HUES48 (cell line): ENCODE measurements at regions not wholly inside any gene's neighbourhood (a gene's known extent, or its start where the extent isn't known, plus 50 kb on each side); places are given as distances from the start of the nearest gene placed in this dataset.
A peak's percentile ranks its signal among the peaks of the same experiment; 100 is the strongest.
"Not testable (repeated sequence)": the region's sequence is repeated elsewhere in the genome, so short reads cannot be mapped to it uniquely, and the experiment has no call there.

ENCODE experiments used
- H3K27ac ChIP-seq: one replicate; pipeline ENCODE4 v1.7.0; 2013; ENCODE audit warnings: low read depth, low read length, inconsistent platforms
- H3K27me3 ChIP-seq: 2 replicates; pipeline ENCODE4 v1.6.1; 2013; ENCODE audit warnings: mild to moderate bottlenecking, low read length; ENCODE audit not compliant: control insufficient read depth, insufficient read depth
- H3K36me3 ChIP-seq: 2 replicates; pipeline ENCODE4 v1.6.1; 2013; ENCODE audit warnings: low read length; ENCODE audit not compliant: control insufficient read depth, insufficient read depth
- H3K4me1 ChIP-seq: 2 replicates; pipeline ENCODE4 v1.6.1; 2013; ENCODE audit warnings: mild to moderate bottlenecking, low read length; ENCODE audit not compliant: control insufficient read depth, insufficient read depth
- H3K4me3 ChIP-seq: 2 replicates; pipeline ENCODE4 v1.5.1; 2013; ENCODE audit warnings: mild to moderate bottlenecking, low read depth, low read length
- H3K9ac ChIP-seq: 2 replicates; pipeline ENCODE4 v1.6.1; 2013; ENCODE audit warnings: mild to moderate bottlenecking, low read depth, low read length, moderate library complexity
- H3K9me3 ChIP-seq: 2 replicates; pipeline ENCODE4 v1.6.1; 2013; ENCODE audit warnings: low read length; ENCODE audit not compliant: control insufficient read depth, insufficient read depth

GRCh38 chr4:4106923-4107322, 119.8 kb downstream of the OTOP1 start:
- H3K36me3 ChIP-seq, H3K9ac ChIP-seq: not testable (repeated sequence)

GRCh38 chr4:4107411-4108107, 119.2 kb downstream of the OTOP1 start:
- not testable (repeated sequence) for H3K9me3 ChIP-seq, H3K27me3 ChIP-seq, H3K4me1 ChIP-seq, H3K36me3 ChIP-seq, H3K9ac ChIP-seq, H3K27ac ChIP-seq
- H3K4me3 ChIP-seq = peak overlapping the region; percentile 50; the same call in 1 of the 2 replicates

More at GRCh38 chr4:4106923-4107322, 119.8 kb downstream of the OTOP1 start:
- H3K4me3 ChIP-seq, H3K27me3 ChIP-seq, H3K4me1 ChIP-seq, H3K9me3 ChIP-seq, H3K27ac ChIP-seq: not testable (repeated sequence)

GRCh38 chr4:4115381-4115780, 111.3 kb downstream of the OTOP1 start:
- H3K4me1 ChIP-seq, H3K27ac ChIP-seq, H3K9me3 ChIP-seq, H3K9ac ChIP-seq, H3K27me3 ChIP-seq, H3K4me3 ChIP-seq, H3K36me3 ChIP-seq: not testable (repeated sequence)

GRCh38 chr4:4116901-4117300, 109.8 kb downstream of the OTOP1 start:
- not testable (repeated sequence) for H3K27me3 ChIP-seq, H3K4me3 ChIP-seq, H3K9me3 ChIP-seq, H3K27ac ChIP-seq, H3K9ac ChIP-seq, H3K36me3 ChIP-seq, H3K4me1 ChIP-seq

- H3K9ac ChIP-seq, H3K4me1 ChIP-seq, H3K36me3 ChIP-seq, H3K9me3 ChIP-seq, H3K27me3 ChIP-seq, H3K27ac ChIP-seq, H3K4me3 ChIP-seq: not testable (repeated sequence)
These were observed 92.4 kb downstream of the OTOP1 start for GRCh38 chr4:4134368-4134767.

GRCh38 chr4:4136621-4137020, 90.1 kb downstream of the OTOP1 start:
- H3K4me3 ChIP-seq, H3K9ac ChIP-seq, H3K9me3 ChIP-seq, H3K27me3 ChIP-seq, H3K36me3 ChIP-seq, H3K27ac ChIP-seq, H3K4me1 ChIP-seq: not testable (repeated sequence)
